NCI-H2227 (cell line): ENCODE measurements at regions not wholly inside any gene's neighbourhood (a gene's known extent, or its start where the extent isn't known, plus 50 kb on each side); places are given as distances from the start of the nearest gene placed in this dataset.

Experiments used
- DNase-seq: peaks from one replicate; lab custom pipeline; 2025; ENCODE audit not compliant: unreplicated experiment; lab: John Stamatoyannopoulos, UW

DNA sequence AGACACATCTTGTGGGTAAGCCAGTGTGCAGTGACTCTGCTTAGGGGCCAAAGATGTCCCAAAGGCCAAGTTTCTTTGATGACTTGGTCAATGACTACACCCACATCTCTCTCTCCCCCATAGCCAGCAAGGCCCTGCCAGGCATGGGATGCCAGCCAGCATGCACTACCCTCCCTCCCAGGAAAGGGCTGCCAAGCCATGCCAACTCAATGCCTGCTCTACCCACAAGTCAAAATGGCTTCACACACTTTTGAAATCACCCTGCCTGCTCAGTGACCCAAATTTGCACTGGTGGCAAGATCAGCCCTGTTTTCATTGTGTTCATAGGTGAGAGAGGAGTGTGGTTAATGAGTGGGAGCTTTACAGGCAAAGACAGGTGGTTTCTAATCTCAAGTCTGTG lies 112.5 kb downstream of the MATN1 start:
- DNase-seq = no peak

DNA sequence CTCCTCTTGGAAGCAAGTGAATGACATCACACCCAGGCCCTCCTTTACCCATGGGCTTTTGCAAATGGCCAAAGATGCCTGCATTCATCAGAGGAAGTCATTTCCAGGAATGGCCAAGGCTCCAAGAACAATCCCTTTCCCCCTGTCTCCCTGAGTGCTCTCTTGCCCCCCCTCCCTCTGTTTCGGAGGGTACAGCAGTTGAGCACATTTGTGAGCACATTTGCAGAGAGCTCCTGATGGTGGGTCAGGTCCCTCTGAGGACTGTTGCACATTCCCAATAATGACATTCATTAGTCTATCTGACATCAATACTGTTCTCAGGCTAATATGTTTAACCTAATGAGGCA lies 113.4 kb downstream of the MATN1 start:
- DNase-seq = no peak

DNA sequence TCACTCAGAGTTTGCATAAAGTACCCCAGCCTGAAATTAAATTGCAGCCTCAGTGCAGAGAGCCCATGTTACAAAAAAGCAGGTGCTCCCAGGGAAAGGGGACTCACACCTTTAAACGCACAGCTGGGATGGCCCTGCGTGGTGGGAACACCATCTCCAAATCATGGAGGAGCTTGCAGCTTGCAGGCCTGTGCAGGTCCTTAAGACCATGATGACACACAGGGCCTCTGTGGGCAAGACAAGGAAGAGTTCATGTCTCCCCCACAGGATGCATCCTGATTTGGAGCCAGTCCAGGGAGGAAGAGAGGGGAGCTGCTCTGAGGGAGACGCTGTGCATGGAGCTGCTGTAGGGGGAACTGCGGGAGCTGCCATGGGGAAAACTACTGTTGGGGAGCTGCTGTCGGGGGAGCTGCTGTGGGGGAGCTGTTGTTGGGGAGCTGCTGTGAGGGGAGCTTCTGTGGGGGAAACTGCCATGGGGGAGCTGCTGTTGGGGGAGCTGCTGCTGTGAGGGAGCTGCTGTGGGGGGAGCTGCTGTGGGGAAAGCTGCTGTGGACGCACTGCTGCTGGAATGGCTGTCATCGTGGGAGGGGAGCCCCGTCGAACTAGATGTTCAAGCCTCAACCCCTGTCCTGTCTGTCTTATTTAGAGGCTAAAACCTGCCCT lies 113.9 kb downstream of the MATN1 start:
- DNase-seq = no peak

DNA sequence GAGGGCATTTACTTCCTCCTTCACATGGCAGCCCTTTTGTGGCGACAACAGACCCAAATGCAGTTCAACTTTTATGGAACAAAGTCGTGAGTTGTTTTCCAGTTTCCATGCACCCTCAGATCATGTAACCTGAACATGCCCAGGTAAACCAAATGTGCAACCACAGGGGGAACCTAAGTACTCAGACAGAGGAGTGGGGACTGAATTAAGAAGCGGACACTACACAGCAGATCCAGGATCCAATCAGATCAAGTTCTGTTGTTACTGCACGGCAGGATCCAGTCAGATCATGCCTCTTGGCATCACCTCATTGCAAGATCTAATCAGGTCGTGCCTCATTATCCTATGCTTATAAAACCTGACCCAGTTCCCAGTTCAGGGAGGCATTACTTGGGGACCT lies 115.7 kb downstream of the MATN1 start:
- no peak for DNase-seq

DNA sequence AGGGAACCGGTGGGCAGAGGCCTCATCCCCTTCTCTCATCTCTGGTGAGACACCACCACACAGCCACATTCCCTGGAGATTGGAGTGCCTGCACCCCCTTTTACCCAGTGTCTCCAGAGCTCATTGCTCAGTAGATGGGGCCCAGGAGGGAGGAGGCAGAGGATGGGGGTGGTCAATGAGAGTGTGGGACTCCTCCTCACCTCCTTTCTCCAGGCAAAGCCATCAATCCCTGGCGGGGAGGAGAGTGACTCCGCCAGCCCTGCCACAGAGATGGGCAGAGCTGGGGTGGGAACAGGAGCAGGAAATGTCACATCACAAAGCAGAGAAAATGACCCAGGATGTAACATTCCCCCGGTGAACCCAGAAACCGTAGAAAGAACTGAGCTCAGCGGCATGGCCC lies 117.2 kb downstream of the MATN1 start:
- DNase-seq = no peak

DNA sequence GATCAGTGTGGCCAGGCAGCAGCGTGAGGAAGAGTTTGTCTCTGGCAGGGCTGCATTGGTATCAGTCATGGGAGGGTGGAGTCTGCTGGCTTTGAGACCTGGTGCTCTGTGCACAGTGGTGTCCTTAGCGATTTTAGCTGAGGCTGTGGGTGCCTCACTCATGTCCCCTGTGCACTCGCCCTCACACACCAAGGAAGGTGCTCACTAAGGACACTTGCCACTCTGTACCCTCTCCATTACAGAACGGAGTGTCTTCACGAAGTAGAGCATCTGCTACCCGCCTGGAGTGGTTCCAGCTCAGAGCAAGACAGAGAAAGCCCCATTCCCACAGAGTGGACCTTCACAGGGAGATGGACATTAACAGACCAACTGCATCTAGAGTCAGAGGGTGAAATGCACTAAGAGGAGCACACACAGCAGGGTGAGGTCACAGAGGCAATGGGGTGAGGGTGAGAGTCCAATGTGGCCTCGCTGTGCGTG lies 117.9 kb downstream of the MATN1 start:
- DNase-seq = no peak

DNA sequence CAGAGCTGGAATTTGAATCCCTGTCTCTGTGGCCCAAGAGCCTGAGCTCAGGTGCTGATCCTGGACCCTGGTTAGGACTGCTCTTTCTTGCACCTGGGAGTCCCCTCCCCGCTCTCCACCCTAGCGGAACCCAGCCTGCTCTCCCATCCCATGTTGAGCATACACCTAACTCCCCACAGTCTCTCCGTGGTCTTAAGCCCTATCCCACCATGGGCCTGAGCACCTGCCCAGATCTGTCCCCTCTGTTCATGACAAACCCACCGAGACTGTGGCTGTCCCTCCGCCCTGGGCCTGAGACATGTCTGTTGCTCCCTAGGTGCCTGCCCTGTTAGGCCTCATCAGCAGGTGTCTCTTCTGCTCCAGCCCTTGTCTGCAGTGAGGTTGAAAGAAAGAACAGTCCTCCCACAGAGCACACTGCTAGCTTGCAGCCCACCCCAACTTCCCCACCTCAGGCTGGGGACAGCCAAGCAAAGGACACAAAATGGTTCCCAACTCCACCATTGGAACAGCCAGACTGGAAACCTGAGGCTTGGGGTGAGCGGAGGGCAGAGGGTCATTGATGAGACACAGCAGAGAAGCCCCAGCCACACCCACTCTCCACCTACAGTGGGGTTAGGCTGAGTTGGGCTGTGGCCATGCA lies 118.5 kb downstream of the MATN1 start:
- DNase-seq = no peak

DNA sequence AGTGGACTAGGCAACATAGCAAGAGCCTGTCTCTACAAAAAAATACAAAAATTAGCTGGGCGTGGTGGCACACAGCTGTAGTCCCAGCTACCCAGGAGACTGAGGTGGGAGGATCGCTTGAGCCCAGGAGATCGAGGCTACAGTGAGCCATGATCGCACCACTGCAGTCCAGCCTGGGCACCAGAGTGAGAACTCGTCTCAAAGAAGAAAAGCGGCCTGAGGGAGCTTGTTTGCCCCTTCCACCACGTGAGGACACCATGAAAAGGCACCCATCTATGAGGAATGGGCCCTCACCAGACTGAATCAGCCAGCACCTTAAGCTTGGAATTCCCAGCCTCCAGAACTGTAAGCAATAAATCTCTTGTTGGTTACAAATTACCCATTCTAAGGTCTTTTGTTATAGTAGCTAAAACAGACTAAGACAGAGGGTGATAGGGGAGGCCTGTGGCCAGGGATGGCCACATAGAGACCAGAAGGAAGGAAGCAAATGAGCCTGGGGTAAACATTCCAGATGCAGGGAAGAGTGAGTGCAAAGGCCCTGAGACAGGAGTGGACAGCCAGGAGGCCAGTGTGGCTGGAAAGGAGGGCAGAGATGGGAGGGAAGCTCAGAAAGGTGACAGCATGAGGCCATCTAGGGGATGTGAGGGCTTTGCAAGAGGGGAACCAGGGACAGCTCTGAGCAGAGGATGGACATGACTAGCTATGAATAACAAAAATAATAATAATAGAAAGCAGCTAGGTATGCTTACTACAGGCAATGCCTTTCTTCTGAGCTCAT lies 120.1 kb downstream of the MATN1 start:
- DNase-seq = no peak

DNA sequence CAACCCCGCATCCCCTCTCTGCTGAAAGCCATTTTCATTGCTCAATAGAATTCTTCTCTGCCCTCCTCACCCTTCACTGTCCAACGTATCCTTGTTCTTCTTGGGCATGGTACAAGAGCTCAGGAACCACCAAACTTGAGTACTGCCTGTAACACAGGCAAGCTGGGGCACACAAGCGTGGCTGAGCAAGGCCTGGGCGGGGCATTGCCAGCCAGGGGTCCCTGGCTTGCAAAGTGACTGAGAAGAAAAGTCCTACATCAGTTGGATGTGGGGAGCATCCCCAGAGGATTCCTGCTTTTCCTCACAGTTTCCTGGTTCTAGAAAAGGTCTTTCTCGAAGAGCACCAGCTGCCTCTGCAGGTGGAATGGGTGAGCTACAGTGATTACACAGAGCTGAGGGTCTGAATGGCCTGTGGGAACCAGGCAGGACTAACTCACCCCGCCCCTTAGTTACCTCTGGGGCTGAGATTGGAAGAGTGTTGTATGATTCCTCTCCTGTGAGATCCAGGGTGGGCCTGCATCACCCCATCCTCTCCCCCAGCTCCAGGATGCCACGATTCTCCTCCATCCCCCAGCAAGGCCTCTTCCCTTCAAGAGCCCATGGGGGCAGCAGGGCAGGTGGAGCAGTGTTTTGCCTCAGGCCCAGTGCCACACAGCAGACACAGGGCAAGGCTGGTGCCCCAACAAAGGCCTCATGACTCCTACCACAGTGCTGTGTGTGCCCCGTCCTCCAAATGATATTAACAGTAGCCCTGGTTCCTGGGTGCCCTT lies 121.9 kb downstream of the MATN1 start:
- DNase-seq = no peak

DNA sequence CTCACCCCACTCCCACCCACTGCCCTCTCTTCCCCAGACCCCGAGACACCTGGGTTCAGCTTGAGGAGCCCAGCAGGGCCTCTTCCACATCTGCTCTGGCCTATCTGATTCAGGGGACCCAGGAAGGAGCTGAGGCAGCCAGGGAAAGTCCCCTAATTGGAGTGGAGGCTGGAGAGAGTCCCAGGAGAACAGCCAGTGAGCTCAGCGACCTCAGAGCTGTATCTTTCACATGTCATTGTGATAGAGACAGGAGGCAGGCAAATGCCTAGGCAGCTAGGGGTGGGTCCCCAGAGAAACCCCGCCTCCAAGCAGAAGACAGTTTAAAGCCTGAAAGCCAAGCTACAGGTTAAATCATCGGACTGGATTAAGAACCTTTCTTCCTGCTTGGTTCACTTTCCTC lies 122.7 kb downstream of the MATN1 start:
- no peak for DNase-seq

DNA sequence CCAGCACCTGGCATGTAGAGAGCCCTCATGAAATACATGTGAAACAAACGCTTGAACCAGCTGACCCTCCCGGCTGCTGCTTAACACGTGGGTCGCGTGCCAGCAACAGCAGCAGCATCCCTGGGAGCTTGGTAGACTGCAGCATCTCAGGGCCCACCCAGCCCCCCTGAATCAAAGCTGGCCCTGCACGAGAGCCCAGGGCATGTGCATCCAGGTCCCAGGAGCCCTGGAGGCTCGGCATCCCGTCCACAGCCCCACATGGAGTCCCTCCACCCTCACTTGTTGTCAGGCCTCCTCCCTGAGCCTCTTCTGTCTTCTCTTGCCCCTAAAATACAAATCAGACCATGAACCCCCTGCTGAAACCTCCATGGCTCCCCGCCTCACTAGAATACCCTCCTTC lies 123.1 kb downstream of the MATN1 start:
- no peak for DNase-seq

DNA sequence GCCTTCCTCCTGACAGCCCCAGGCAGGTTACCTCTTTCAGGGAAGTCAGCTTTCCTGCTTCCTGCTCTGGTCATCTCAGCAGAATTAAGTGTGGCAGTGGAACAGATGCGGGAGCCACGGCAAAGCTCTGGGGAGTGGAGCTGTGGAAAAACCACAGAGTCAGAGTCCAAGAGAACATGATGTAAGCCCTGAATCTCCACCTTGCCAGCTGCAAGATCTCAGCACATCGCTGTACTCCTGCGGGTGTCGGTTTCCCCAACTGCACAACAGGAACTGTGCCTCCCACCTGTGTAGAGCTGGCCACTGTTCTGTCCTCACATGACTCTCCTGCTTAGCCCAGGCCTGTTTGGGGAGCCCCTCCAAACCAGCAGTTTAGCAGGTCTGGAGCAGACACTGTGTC lies 123.7 kb downstream of the MATN1 start:
- DNase-seq = no peak

DNA sequence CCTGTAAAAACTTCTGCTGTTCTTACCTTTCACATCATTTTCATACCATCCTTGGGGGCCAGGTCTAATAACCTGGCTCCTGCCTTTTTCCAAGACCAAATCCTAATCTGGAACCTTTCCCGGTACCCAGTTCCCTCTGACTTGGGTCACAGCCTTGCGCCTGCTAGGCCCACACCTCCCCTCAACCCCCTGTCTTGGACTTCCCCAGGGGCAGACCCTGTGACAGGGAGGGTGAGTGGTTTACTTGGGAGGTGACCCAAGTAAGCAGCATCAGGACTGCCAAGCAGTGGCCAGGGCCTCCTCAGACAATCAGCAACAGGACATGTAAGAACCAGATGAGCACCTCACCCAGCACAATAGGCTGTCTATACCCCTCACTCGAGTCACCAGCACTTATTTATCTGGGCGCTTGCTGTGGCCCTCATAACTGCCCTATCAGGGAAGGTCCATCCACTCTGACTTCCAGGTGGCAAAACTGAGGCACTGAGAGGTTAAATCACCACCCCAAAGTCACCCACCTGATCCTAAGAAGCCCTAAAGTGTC lies 124.7 kb downstream of the MATN1 start:
- DNase-seq = no peak

DNA sequence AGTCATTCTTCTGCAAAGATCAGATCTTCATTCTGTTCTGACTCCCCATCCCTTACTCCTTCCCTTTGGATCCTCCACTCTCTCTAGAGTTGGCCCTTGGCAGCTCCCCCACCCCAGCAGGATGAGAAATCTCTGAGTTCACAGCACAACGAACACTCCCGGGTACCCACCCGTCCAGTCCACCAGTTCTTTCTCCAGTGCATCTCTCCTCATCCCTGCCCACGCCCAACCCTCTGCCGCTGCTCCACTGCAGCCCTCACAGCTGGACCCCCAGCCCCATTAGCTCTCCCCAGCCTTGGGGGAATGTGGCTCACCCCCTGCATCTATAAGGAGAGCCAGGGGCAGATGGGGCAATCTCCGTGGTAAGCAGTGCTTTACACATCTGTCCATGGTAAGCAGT lies 125.7 kb downstream of the MATN1 start:
- DNase-seq = no peak

DNA sequence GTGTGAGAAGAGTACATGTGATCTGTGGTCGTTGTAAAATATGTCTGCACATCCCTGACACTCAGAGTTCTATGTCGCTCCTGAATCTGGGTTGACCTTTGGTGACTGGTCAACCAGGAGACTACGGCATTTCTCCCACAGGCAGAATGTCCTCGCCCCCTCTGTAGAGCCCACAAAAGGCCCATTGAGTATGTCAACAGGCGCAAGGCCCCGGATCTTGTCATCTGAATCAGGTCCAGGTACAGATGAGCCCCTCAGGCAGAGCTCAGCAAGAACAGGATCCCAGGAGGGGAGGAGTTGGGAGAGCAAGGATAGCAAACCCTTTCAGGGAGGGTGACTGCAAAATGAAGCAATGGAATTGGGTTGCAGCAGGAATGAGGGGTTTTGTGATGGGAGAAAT lies 126.5 kb downstream of the MATN1 start:
- no peak for DNase-seq

DNA sequence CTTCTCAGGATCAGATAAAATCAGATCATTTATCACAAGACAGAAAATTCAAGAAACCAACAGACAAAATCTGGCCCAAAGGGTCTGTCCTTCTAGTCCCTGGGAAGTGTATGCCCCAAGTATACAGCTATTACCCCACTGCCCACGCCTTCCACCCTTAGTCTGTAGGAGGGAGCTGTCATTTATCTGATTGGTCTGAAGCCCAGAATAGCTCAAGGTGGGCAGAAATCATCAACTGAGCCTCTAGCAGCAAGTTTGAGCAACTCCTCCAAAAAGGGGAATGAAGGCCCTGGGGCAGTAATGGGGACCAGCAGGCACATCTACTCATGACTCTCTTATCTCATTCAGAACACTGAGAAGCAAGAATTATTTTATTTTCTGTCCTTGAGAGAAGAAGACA lies 126.9 kb downstream of the MATN1 start:
- DNase-seq = no peak

DNA sequence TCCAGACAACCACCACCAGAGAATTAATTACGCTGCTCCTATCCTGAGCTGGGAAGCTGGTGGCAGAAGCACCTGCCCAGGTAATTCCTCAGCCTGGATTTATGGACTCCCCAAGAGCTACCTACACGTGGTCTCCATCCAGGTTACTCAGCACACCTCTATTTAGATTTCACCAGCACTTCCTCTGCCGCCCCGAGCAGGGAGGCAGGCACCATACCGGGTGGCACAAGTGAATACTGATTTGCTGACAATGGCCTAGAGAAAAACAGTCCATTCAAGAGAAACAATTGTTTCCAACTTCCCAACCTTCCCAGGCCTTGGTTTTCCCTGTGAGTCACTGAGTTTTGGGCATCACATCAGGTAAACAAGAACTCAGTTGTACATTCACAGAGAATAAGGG lies 134.3 kb downstream of the MATN1 start:
- no peak for DNase-seq

DNA sequence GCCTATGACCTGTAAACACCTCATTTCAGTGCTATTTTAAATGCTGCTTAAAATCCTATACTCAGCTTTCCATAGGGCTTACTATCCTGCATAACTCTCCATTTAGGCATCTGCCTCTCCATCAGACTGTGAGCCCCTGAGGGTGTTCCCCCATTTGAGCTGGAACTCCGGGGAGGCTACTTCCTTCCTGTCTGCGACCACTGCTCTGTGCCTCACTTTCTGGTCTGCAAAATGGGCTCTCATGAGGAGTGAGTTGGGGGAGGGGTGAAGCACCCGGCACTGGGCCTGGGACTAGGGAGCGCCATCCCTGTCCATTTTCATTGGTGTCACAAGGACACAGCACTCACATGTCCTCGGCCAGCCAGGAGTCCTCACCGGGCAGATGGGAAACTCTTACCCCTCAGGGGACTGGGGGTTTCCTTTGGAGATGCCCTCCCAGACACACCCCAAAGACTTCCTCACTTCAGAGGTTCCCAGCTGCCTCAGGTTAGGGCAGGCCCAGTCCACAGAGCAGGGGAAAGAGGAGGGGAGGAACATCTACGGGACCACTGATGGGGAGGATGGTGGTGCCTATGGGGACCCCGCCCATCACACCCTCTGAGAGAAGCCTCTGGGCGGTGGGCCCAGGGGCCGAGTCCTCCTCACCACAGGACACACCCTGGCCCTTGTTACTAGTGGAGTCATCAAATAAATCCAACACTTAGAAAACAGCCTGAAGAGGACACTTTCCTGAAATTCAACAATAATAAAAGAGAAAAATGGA lies 134.9 kb downstream of the MATN1 start:
- DNase-seq = no peak

DNA sequence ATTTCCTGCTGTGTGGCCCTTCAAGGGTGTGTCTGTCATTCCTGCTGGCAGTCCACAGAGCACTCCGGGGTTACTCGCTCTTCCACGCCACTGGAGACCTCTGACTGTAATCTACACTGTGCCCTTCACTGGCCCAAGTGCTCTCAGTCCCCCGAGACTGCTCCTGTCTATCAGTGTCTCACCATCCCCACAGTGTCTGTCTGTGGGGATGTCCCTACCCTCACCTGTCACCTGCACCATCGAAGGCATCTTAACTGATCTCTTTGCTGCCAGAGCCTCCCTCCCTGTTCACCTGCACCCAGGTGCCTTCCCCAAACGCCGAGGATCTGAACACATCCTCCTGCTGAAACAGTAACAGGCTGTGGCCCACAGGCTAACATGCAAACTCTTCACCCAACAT lies 136.7 kb downstream of the MATN1 start:
- no peak for DNase-seq

DNA sequence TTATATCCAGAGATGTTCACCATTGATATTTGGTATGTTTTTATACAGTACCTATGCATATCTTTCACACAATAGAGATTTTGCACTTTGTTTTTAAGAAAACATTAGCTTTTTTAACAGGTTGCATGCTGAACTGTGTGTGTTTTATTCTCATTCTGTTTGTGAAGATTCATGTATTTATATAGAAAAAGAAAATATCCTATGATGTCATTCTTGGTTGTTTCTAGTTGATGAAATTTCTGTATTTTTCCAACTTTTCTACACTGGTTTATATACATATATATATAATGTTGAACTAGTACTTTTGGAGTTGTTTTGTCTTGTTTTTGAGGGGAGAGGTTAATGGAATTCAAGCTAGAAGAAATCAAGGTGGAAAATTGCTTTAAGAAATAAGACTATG lies 143.8 kb downstream of the MATN1 start:
- DNase-seq = no peak

DNA sequence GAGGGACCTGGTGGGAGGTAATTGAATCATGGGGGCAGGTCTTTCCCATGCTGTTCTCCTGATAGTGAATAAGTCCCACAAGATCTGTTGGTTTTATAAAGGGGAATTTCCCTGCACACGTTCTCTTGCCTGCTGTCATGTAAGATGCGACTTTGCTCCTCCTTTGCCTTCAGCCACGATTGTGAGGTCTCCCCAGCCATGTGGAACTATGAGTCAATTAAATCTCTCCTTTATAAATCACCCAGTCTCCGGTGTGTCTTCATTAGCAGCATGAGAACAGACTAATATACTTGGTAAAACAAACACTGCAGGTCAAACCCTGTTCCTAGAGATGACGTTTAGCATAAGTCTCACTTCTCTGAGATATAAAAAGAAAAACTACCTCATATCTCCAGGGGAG lies 148.3 kb downstream of the MATN1 start:
- DNase-seq = no peak
